ENCODE measurements at regions not wholly inside any gene's neighbourhood (a gene's known extent, or its start where the extent isn't known, plus 50 kb on each side); places are given as distances from the start of the nearest gene placed in this dataset.

DNA sequence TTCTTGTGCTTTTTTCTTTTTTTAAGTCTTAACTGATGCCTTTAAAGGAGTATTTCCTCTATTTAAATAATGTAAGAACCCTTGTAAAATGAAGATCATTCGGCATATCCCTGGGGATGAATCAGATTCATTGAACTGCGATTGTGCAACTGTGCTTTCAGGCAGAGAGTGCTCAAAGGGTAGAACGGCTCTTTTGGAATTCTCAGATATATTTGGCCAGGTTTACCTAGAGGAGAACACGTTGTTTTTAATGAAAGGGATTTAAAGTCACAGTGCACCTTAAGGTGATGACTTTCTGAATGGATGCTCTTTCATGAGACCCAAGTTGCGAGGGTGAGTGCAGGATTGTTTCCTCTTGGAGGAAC, 51.6 kb upstream of the ELOVL6 start:
- TF ChIP-seq POLR2A (IDR thresholded peaks at IDR 0.05; ENCODE audit: low read depth, low read length) (no peak), POLR2AphosphoS5 (IDR thresholded peaks at IDR 0.05; ENCODE audit: low read depth, low read length) (no peak), SPI1 (IDR thresholded peaks at IDR 0.05; ENCODE audit: low read depth, low read length) (no peak), TAF1 (IDR thresholded peaks at IDR 0.05; ENCODE audit: low read depth, low read length) (no peak)
